Keratinocyte (primary cell): ENCODE measurements at regions not wholly inside any gene's neighbourhood (a gene's known extent, or its start where the extent isn't known, plus 50 kb on each side); places are given as distances from the start of the nearest gene placed in this dataset.

Experiments
- DNase-seq: peaks from one replicate; pipeline ENCODE4 v3.0.0-alpha.2; 2011; ENCODE audit warnings: low read depth, missing footprints, low spot score
- FAIRE-seq: peaks from 2 replicates; lab custom pipeline; 2011; peaks lifted over from hg19 to GRCh38; lab: Jason Lieb, UNC
- H2AFZ ChIP-seq: 2 replicates; pipeline ENCODE4 v1.6.0; 2012; ENCODE audit warnings: low read length, control low read depth, inconsistent platforms; ENCODE audit not compliant: control insufficient read depth
- H3K27ac ChIP-seq: 2 replicates; pipeline ENCODE4 v1.5.1; 2011; ENCODE audit warnings: low read length; ENCODE audit not compliant: control insufficient read depth, insufficient read depth
- H3K27me3 ChIP-seq: 3 replicates; pipeline ENCODE4 v1.6.0; 2011; ENCODE audit warnings: low read length; ENCODE audit not compliant: control insufficient read depth, insufficient read depth; ENCODE audit errors: extremely low read depth
- H3K36me3 ChIP-seq, 2 experiments: 2 replicates in 1 of 2; 3 replicates in 1 of 2; pipeline ENCODE4 v1.5.1; 2011; ENCODE audit warnings: low read length in 2 of 2, mild to moderate bottlenecking in 1 of 2; ENCODE audit not compliant: control insufficient read depth in 2 of 2, insufficient read depth in 2 of 2; ENCODE audit errors: extremely low read depth in 1 of 2
- H3K4me1 ChIP-seq: 3 replicates; pipeline ENCODE4 v1.5.1; 2011; ENCODE audit warnings: low read length; ENCODE audit not compliant: control insufficient read depth, insufficient read depth; ENCODE audit errors: extremely low read depth
- H3K4me2 ChIP-seq: 3 replicates; pipeline ENCODE4 v1.6.0; 2011; ENCODE audit warnings: low read depth, low read length; ENCODE audit not compliant: control insufficient read depth, insufficient read depth; ENCODE audit errors: extremely low read depth
- H3K4me3 ChIP-seq, 3 experiments: fragments of 200-600 bp in 1 of 3; sonication (generic) in 1 of 3; 2 replicates in 2 of 3; 3 replicates in 1 of 3; pipeline ENCODE4 v1.5.1; 2011 to 2016; ENCODE audit warnings: low read length in 3 of 3, mild to moderate bottlenecking in 3 of 3, control low read depth in 2 of 3, inconsistent platforms in 1 of 3, low read depth in 1 of 3, mixed read lengths in 1 of 3, mixed run types in 1 of 3, moderate library complexity in 1 of 3; ENCODE audit not compliant: control insufficient read depth in 2 of 3, insufficient read depth in 2 of 3; ENCODE audit errors: extremely low read depth in 1 of 3
- H3K79me2 ChIP-seq: 2 replicates; pipeline ENCODE4 v1.6.0; 2012; ENCODE audit warnings: low read length; ENCODE audit not compliant: control insufficient read depth, insufficient read depth
- H3K9ac ChIP-seq: 3 replicates; pipeline ENCODE4 v1.6.0; 2011; ENCODE audit warnings: low read length; ENCODE audit not compliant: control insufficient read depth, insufficient read depth; ENCODE audit errors: extremely low read depth
- H3K9me1 ChIP-seq: 3 replicates; pipeline ENCODE4 v1.6.0; 2011; ENCODE audit warnings: low read length; ENCODE audit not compliant: control insufficient read depth, insufficient read depth; ENCODE audit errors: extremely low read depth
- H3K9me3 ChIP-seq: 2 replicates; pipeline ENCODE4 v1.5.1; 2012; ENCODE audit warnings: low read depth, low read length; ENCODE audit not compliant: control insufficient read depth
- H4K20me1 ChIP-seq: 3 replicates; pipeline ENCODE4 v1.6.0; 2011; ENCODE audit warnings: low read length; ENCODE audit not compliant: control insufficient read depth, insufficient read depth; ENCODE audit errors: extremely low read depth
- EZH2 ChIP-seq: IDR thresholded peaks from one replicate; pipeline ENCODE4 v1.6.1; 2012; ENCODE audit warnings: inconsistent platforms, mild to moderate bottlenecking, low read length, moderate library complexity
- dilution Hi-C: fragments of 300-500 bp; cut with MboI; formaldehyde crosslinking; loops from one replicate; pipeline ENCODE4 v1.7.0; 2020; ENCODE audit warnings: low sequenced_read_pairs; ENCODE audit not compliant: extremely low pct_ligation_motif_present
- TF ChIP-seq, protein P1 (sequence below), 3 experiments: IDR thresholded peaks in 1 of 3; conservative IDR thresholded peaks in 1 of 3; optimal IDR thresholded peaks in 1 of 3; 2 replicates in 2 of 3; 3 replicates in 1 of 3; pipeline versions ENCODE3 to v1.5.1; 2011; ENCODE audit warnings: low read length in 3 of 3, mild to moderate bottlenecking in 3 of 3, moderate library complexity in 2 of 3, control low read depth in 1 of 3, inconsistent platforms in 1 of 3; ENCODE audit not compliant: insufficient read depth in 2 of 3; ENCODE audit errors: extremely low read depth in 1 of 3

DNA sequence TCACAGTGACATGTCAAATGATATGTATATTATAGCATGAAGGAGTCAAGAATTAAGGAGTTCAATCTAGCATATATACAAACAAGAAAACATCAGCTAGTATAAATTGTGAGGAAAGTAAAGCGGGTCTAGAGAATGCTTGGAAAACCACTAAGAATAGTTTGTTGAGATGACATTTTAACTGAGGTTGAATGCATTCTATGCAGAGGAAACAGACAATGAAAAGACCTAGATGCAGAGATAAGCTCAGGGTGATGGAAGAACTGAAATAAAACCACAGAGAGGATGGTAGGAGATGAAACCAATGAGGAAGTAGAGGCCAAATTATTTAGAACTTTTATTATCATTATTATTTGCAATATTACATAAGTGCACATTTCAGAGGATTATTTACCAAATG lies 803.6 kb upstream of the FANCL start:
- H2AFZ ChIP-seq: no peak overlapping the region
- no peak overlapping the region for H3K27ac ChIP-seq
- H3K36me3 ChIP-seq: no peaks in the 10 kb centered on the region
- no peaks in the 10 kb centered on the region for H3K4me1 ChIP-seq
- no peak overlapping the region for H3K4me2 ChIP-seq
- H3K9me3 ChIP-seq: no peaks in the 10 kb centered on the region
- no peaks in the 10 kb centered on the region for H3K27me3 ChIP-seq
- no peak overlapping the region for H3K9ac ChIP-seq
- TF ChIP-seq EZH2: no peak
- TF ChIP-seq, protein P1, sequence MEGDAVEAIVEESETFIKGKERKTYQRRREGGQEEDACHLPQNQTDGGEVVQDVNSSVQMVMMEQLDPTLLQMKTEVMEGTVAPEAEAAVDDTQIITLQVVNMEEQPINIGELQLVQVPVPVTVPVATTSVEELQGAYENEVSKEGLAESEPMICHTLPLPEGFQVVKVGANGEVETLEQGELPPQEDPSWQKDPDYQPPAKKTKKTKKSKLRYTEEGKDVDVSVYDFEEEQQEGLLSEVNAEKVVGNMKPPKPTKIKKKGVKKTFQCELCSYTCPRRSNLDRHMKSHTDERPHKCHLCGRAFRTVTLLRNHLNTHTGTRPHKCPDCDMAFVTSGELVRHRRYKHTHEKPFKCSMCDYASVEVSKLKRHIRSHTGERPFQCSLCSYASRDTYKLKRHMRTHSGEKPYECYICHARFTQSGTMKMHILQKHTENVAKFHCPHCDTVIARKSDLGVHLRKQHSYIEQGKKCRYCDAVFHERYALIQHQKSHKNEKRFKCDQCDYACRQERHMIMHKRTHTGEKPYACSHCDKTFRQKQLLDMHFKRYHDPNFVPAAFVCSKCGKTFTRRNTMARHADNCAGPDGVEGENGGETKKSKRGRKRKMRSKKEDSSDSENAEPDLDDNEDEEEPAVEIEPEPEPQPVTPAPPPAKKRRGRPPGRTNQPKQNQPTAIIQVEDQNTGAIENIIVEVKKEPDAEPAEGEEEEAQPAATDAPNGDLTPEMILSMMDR (optimal IDR thresholded peaks at IDR 0.05 in 1 of 3, IDR thresholded peaks at IDR 0.05 in 1 of 3, conservative IDR thresholded peaks at IDR 0.05 in 1 of 3; ENCODE audit: extremely low read depth in 1 of 3, insufficient read depth in 2 of 3, low read length in 3 of 3): no peak
- DNase-seq (no peak), FAIRE-seq (no peak)
- dilution Hi-C loops: loop anchor here (5.0 kb wide), 1 partner anchor 38 kb away; no protein-coding TSS in a partner anchor
- no peak overlapping the region for H3K4me3 ChIP-seq
- no peaks in the 10 kb centered on the region for H3K9me1 ChIP-seq
- no peaks in the 10 kb centered on the region for H4K20me1 ChIP-seq
- H3K79me2 ChIP-seq: no peaks in the 10 kb centered on the region

DNA sequence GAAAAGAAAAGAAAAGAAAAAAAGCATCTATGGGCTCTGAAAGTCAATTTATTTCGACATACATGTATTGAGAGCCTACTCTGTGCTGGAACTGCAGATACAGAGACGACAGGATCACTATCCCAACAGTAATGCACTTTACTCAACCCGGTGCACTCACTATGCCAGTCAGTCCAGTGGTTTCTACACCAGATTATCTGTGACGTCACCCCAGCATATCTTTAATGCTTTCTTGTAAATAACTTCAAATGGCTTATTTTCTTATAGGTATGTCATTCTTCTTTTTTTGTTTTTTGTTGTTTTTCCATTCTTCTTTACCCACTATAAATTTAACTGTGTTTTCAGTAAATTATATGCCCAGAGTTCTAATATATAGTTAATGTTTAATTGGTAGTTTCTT lies 800.0 kb upstream of the FANCL start:
- no peaks in the 10 kb centered on the region for H4K20me1 ChIP-seq
- no peak overlapping the region for H3K27ac ChIP-seq
- TF ChIP-seq EZH2: no peak
- TF ChIP-seq, protein P1 (optimal IDR thresholded peaks at IDR 0.05 in 1 of 3, IDR thresholded peaks at IDR 0.05 in 1 of 3, conservative IDR thresholded peaks at IDR 0.05 in 1 of 3; ENCODE audit: extremely low read depth in 1 of 3, insufficient read depth in 2 of 3, low read length in 3 of 3): no peak
- dilution Hi-C loops: no loop called here
- H3K36me3 ChIP-seq: no peaks in the 10 kb centered on the region
- no peak overlapping the region for H3K9ac ChIP-seq
- H3K4me2 ChIP-seq: no peak overlapping the region
- no peaks in the 10 kb centered on the region for H3K4me1 ChIP-seq
- no peak for FAIRE-seq
- H3K79me2 ChIP-seq: no peaks in the 10 kb centered on the region
- no peak overlapping the region for H2AFZ ChIP-seq
- no peak overlapping the region for H3K4me3 ChIP-seq
- DNase-seq: no peak
- H3K9me3 ChIP-seq: no peaks in the 10 kb centered on the region
- H3K27me3 ChIP-seq: no peaks in the 10 kb centered on the region
- H3K9me1 ChIP-seq: no peaks in the 10 kb centered on the region
